ENCODE measurements at regions not wholly inside any gene's neighbourhood (a gene's known extent, or its start where the extent isn't known, plus 50 kb on each side); places are given as distances from the start of the nearest gene placed in this dataset.

DNA sequence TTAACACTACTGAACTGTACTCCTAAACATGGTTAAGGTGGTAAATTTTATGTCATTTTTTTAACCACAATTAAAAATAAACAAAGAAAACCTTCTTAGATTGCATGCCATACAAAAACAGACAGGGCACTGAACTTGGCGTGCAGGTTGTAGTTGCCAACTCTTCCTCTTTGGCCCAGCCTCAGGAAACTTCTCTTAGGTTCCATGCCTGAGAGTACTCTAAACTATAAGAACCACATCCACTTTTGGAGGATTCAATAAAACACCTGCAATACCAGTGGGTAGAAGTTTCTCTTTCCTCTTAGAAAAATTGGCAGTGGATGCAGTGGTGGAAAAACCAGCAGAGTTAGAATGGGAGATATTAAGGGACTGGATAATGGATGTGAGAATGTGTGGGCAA is 103.4 kb downstream of the LUZP4 start:
- no peak for TF ChIP-seq CTCF (IDR thresholded peaks at IDR 0.05)
- TF ChIP-seq, protein P1, sequence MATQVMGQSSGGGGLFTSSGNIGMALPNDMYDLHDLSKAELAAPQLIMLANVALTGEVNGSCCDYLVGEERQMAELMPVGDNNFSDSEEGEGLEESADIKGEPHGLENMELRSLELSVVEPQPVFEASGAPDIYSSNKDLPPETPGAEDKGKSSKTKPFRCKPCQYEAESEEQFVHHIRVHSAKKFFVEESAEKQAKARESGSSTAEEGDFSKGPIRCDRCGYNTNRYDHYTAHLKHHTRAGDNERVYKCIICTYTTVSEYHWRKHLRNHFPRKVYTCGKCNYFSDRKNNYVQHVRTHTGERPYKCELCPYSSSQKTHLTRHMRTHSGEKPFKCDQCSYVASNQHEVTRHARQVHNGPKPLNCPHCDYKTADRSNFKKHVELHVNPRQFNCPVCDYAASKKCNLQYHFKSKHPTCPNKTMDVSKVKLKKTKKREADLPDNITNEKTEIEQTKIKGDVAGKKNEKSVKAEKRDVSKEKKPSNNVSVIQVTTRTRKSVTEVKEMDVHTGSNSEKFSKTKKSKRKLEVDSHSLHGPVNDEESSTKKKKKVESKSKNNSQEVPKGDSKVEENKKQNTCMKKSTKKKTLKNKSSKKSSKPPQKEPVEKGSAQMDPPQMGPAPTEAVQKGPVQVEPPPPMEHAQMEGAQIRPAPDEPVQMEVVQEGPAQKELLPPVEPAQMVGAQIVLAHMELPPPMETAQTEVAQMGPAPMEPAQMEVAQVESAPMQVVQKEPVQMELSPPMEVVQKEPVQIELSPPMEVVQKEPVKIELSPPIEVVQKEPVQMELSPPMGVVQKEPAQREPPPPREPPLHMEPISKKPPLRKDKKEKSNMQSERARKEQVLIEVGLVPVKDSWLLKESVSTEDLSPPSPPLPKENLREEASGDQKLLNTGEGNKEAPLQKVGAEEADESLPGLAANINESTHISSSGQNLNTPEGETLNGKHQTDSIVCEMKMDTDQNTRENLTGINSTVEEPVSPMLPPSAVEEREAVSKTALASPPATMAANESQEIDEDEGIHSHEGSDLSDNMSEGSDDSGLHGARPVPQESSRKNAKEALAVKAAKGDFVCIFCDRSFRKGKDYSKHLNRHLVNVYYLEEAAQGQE (IDR thresholded peaks at IDR 0.05; ENCODE audit: insufficient read depth in 1 of 2, low read depth in 2 of 2, low read length in 1 of 2) = no peak
